PC-9 (cell line): ENCODE measurements at regions not wholly inside any gene's neighbourhood (a gene's known extent, or its start where the extent isn't known, plus 50 kb on each side); places are given as distances from the start of the nearest gene placed in this dataset.

Source experiments
- BruUV-seq: library from RNA; stranded (reverse); fragments of 400-500 nt; replicated peaks from 2 replicates; lab custom pipeline; 2021; lab: Mats Ljungman, UMichigan
- CTCF ChIA-PET: fragments of 300-600 bp; sonication (Branson Sonifier 250); formaldehyde crosslinking; loops from one replicate; lab custom pipeline; 2022; ENCODE audit warnings: antibody characterized with exemption; lab: Charles Lee
- POLR2A ChIA-PET: fragments of 300-600 bp; sonication (Branson Sonifier 250); formaldehyde crosslinking; loops from one replicate; lab custom pipeline; 2022; ENCODE audit warnings: antibody characterized with exemption; ENCODE audit not compliant: unreplicated experiment; lab: Charles Lee
- DNase-seq, 2 experiments: peaks; one replicate each; pipeline versions ENCODE4 v3.0.0 to v3.0.0-alpha.2; 2015 to 2022; ENCODE audit warnings: mixed read lengths in 1 of 2
- H2AFZ ChIP-seq: fragments of 200-600 bp; sonication (generic); 2 replicates; pipeline ENCODE4 v1.8.1; 2017; ENCODE audit warnings: antibody characterized with exemption
- H3F3A ChIP-seq: fragments of 200-600 bp; sonication (generic); 2 replicates; pipeline ENCODE4 v1.8.1; 2017; ENCODE audit warnings: antibody characterized with exemption, mild to moderate bottlenecking, low read depth; ENCODE audit not compliant: insufficient read depth
- H3K27ac ChIP-seq: fragments of 200-600 bp; sonication (generic); 2 replicates; pipeline ENCODE4 v1.6.1; 2016; ENCODE audit warnings: mixed run types
- H3K27me3 ChIP-seq: fragments of 200-600 bp; sonication (generic); 2 replicates; pipeline ENCODE4 v1.6.1; 2016; ENCODE audit warnings: low read depth, mixed run types; ENCODE audit not compliant: insufficient read depth
- H3K36me3 ChIP-seq: fragments of 200-600 bp; sonication (generic); 2 replicates; pipeline ENCODE4 v1.6.1; 2016; ENCODE audit warnings: low read depth, mixed run types
- H3K4me1 ChIP-seq: fragments of 200-600 bp; sonication (generic); replicated peaks from 2 replicates; pipeline ENCODE4 v1.6.1; 2016; ENCODE audit warnings: mixed run types; ENCODE audit not compliant: insufficient read depth
- H3K4me2 ChIP-seq: fragments of 200-600 bp; sonication (generic); 2 replicates; pipeline ENCODE4 v1.6.1; 2017; ENCODE audit warnings: mixed run types
- H3K4me3 ChIP-seq: fragments of 200-600 bp; sonication (generic); 2 replicates; pipeline ENCODE4 v1.6.1; 2016; ENCODE audit warnings: mixed run types
- H3K79me2 ChIP-seq: fragments of 200-600 bp; sonication (generic); 2 replicates; pipeline ENCODE4 v1.6.1; 2017; ENCODE audit warnings: low read depth, mixed run types
- H3K9me2 ChIP-seq: fragments of 200-600 bp; sonication (generic); 2 replicates; pipeline ENCODE4 v1.8.1; 2017; ENCODE audit warnings: mild to moderate bottlenecking; ENCODE audit not compliant: insufficient read depth
- H3K9me3 ChIP-seq: fragments of 200-600 bp; sonication (generic); 2 replicates; pipeline ENCODE4 v1.8.1; 2016; ENCODE audit warnings: low read depth; ENCODE audit not compliant: insufficient read depth
- H4K20me1 ChIP-seq: fragments of 200-600 bp; sonication (generic); 2 replicates; pipeline ENCODE4 v1.8.1; 2017; ENCODE audit not compliant: insufficient read depth
- EZH2 ChIP-seq: fragments of 200-600 bp; sonication (generic); IDR thresholded peaks from 2 replicates; pipeline ENCODE4 v1.8.0; 2017; ENCODE audit warnings: antibody characterized with exemption, low read depth
- intact Hi-C: fragments of 100-400 bp; cut with micrococcal nuclease; formaldehyde crosslinking; loops from one replicate; pipeline ENCODE4 v1.10.0; 2022; ENCODE audit not compliant: unreplicated experiment
- TF ChIP-seq, protein P1 (sequence below): fragments of 200-600 bp; sonication (generic); conservative IDR thresholded peaks from 2 replicates; pipeline ENCODE4 v1.6.1; 2017; ENCODE audit warnings: mixed run types, antibody characterized with exemption, mild to moderate bottlenecking, moderate library complexity

DNA sequence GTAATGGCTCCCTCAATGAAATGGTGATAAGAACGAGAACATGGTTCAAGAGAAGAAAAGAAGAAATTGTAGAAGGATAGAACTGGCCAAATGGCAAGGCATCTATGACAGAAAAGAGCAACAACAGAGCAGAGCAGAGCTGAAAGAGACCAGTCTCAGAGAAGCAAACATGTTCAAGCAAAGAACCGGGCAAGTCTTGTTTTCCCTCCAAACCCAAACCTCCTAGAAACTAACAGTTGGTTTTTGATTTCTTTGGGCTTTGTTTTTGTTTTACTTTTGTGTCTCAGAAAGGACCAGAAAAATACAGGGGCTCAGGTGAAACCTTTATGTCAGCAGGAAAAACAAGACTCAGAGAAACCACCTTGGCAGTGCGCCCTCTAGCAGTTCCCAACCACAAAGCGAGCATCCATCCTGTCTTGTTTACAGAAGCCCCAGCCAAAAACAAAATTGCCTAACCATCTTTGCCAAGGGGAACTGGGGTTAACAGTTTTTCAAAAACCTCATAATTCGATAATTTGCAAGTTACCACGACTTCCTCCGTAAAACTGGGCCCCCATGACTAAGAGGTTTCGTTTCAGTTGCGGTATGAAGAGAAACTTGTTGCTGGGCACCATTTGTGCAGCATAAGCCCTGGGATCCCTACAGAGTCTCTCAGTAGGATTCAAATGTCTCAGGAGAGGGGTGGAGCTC is 159.2 kb upstream of the SLC24A5 start:
- ChIA-PET POLR2A (no interaction called here), CTCF (no interaction called here)
- H3K4me2 ChIP-seq, result no peak overlapping the region
- no peaks in the 10 kb centered on the region for H3K9me2 ChIP-seq
- H3K4me1 ChIP-seq, result no peaks in the 10 kb centered on the region
- DNase-seq, result no peak
- H3F3A ChIP-seq, result no peaks in the 10 kb centered on the region
- no TSS peak for BruUV-seq
- no peaks in the 10 kb centered on the region for H3K36me3 ChIP-seq
- H3K79me2 ChIP-seq, result no peaks in the 10 kb centered on the region
- no peak overlapping the region for H3K27ac ChIP-seq
- TF ChIP-seq EZH2, result no peak
- TF ChIP-seq, protein P1, sequence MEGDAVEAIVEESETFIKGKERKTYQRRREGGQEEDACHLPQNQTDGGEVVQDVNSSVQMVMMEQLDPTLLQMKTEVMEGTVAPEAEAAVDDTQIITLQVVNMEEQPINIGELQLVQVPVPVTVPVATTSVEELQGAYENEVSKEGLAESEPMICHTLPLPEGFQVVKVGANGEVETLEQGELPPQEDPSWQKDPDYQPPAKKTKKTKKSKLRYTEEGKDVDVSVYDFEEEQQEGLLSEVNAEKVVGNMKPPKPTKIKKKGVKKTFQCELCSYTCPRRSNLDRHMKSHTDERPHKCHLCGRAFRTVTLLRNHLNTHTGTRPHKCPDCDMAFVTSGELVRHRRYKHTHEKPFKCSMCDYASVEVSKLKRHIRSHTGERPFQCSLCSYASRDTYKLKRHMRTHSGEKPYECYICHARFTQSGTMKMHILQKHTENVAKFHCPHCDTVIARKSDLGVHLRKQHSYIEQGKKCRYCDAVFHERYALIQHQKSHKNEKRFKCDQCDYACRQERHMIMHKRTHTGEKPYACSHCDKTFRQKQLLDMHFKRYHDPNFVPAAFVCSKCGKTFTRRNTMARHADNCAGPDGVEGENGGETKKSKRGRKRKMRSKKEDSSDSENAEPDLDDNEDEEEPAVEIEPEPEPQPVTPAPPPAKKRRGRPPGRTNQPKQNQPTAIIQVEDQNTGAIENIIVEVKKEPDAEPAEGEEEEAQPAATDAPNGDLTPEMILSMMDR, result no peak
- H3K4me3 ChIP-seq, result no peak overlapping the region
- H3K27me3 ChIP-seq, result no peaks in the 10 kb centered on the region
- no peak overlapping the region for H2AFZ ChIP-seq
- intact Hi-C loops, result no loop called here
- no peaks in the 10 kb centered on the region for H3K9me3 ChIP-seq
- no peaks in the 10 kb centered on the region for H4K20me1 ChIP-seq

DNA sequence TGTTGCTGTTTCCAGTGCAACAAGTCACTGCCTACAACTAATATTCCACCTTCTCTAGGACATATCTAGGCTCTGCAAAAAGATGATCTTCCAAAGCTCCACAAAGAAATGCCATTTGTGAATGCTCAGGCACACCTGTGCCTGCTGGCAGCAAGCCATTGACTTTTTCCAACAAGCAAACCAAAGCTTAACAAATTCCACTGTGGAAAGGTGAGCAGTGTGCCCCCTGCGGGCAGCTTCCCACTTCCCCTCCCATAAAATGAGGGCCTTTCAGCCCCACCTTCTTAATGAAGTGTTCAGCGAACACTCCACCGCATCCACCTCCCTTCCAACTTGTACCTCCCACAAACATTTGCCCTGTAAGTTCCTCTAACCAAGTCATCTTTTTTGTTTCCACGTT is 157.5 kb upstream of the SLC24A5 start:
- H3K27ac ChIP-seq, result no peak overlapping the region
- no peaks in the 10 kb centered on the region for H3F3A ChIP-seq
- no peak overlapping the region for H2AFZ ChIP-seq
- TF ChIP-seq EZH2, result no peak
- TF ChIP-seq, protein P1, result no peak
- H3K4me3 ChIP-seq, result no peak overlapping the region
- no peaks in the 10 kb centered on the region for H3K9me2 ChIP-seq
- no peaks in the 10 kb centered on the region for H3K79me2 ChIP-seq
- POLR2A ChIA-PET, result no interaction called here
- H4K20me1 ChIP-seq, result no peaks in the 10 kb centered on the region
- CTCF ChIA-PET, result no interaction called here
- no peaks in the 10 kb centered on the region for H3K27me3 ChIP-seq
- BruUV-seq, result no TSS peak
- DNase-seq, result no peak
- H3K4me1 ChIP-seq, result no peaks in the 10 kb centered on the region
- H3K36me3 ChIP-seq, result no peaks in the 10 kb centered on the region
- intact Hi-C loops, result no loop called here
- H3K9me3 ChIP-seq, result no peaks in the 10 kb centered on the region
- no peak overlapping the region for H3K4me2 ChIP-seq

DNA sequence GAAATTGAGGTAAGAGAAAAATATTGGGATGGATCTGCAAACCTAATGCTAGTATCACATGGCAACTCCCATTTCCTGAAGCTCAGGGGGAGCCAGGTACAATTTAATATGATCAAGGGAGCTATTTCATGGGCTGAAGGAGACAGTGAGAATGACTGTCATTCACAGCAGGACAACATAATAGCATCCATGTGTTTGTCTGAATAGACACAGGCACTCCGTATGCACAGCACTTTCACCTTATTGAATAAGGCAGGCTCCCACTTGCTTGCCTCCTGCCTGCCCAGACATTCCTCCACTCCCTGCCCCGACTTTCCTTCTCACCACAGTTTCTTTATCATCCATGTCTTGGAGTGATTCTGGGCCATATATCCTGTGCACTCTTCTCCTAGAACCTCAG is 156.6 kb upstream of the SLC24A5 start:
- no TSS peak for BruUV-seq
- ChIA-PET CTCF (interaction anchor here (0.7 kb wide), 1 partner anchor 541 kb away, joined by 3 read pairs; no protein-coding TSS in a partner anchor), POLR2A (no interaction called here)
- H3K9me3 ChIP-seq, result no peaks in the 10 kb centered on the region
- no peaks in the 10 kb centered on the region for H4K20me1 ChIP-seq
- no peaks in the 10 kb centered on the region for H3K9me2 ChIP-seq
- no peaks in the 10 kb centered on the region for H3K36me3 ChIP-seq
- no peak overlapping the region for H2AFZ ChIP-seq
- H3K27me3 ChIP-seq, result no peaks in the 10 kb centered on the region
- TF ChIP-seq, protein P1, result no peak
- TF ChIP-seq EZH2, result no peak
- H3K79me2 ChIP-seq, result no peaks in the 10 kb centered on the region
- intact Hi-C loops, result no loop called here
- no peaks in the 10 kb centered on the region for H3F3A ChIP-seq
- DNase-seq, result no peak
- no peak overlapping the region for H3K27ac ChIP-seq
- no peaks in the 10 kb centered on the region for H3K4me1 ChIP-seq
- H3K4me3 ChIP-seq, result no peak overlapping the region
- no peak overlapping the region for H3K4me2 ChIP-seq
